T follicular helper cell (primary cell): ENCODE measurements at regions not wholly inside any gene's neighbourhood (a gene's known extent, or its start where the extent isn't known, plus 50 kb on each side); places are given as distances from the start of the nearest gene placed in this dataset.
"Not testable (repeated sequence)": the region's sequence is repeated elsewhere in the genome, so short reads cannot be mapped to it uniquely, and the experiment has no call there.

Experiments used
- DNase-seq: peaks from one replicate; pipeline ENCODE4 v3.0.0-alpha.2; 2020; ENCODE audit warnings: low read depth

GRCh38 chr15:70248116-70249025, 150.7 kb upstream of the TLE3 start:
- no peak for DNase-seq

GRCh38 chr15:70247281-70247680, 149.6 kb upstream of the TLE3 start:
- DNase-seq, result no peak

GRCh38 chr15:70246623-70247220, 149.0 kb upstream of the TLE3 start:
- DNase-seq, result no peak

- DNase-seq, result no peak
These were observed 148.4 kb upstream of the TLE3 start for GRCh38 chr15:70245932-70246622.

GRCh38 chr15:70244978-70245542, 147.3 kb upstream of the TLE3 start:
- DNase-seq, result no peak

GRCh38 chr15:70243686-70244540, 146.2 kb upstream of the TLE3 start:
- DNase-seq, result no peak

- DNase-seq, result no peak
These were observed 145.4 kb upstream of the TLE3 start for GRCh38 chr15:70242951-70243685.

GRCh38 chr15:70241561-70242320, 144.0 kb upstream of the TLE3 start:
- no peak for DNase-seq

GRCh38 chr15:70240820-70241430, 143.2 kb upstream of the TLE3 start:
- DNase-seq, result no peak

GRCh38 chr15:70240082-70240481, 142.4 kb upstream of the TLE3 start:
- DNase-seq, result no peak

GRCh38 chr15:70238917-70239316, 141.2 kb upstream of the TLE3 start:
- no peak for DNase-seq

GRCh38 chr15:70237626-70238025, 139.9 kb upstream of the TLE3 start:
- no peak for DNase-seq

GRCh38 chr15:70236341-70237086, 138.8 kb upstream of the TLE3 start:
- no peak for DNase-seq

GRCh38 chr15:70235347-70235746, 137.6 kb upstream of the TLE3 start:
- no peak for DNase-seq

- DNase-seq, result no peak
These were observed 136.7 kb upstream of the TLE3 start for GRCh38 chr15:70234256-70234905.

- DNase-seq, result no peak
These were observed 133.8 kb upstream of the TLE3 start for GRCh38 chr15:70231484-70231883.

- DNase-seq, result not testable (repeated sequence)
These were observed 130.2 kb upstream of the TLE3 start for GRCh38 chr15:70227918-70228317.

GRCh38 chr15:70227147-70227546, 129.4 kb upstream of the TLE3 start:
- no peak for DNase-seq
